ENCODE measurements at regions not wholly inside any gene's neighbourhood (a gene's known extent, or its start where the extent isn't known, plus 50 kb on each side); places are given as distances from the start of the nearest gene placed in this dataset.
"Not testable (repeated sequence)": the region's sequence is repeated elsewhere in the genome, so short reads cannot be mapped to it uniquely, and the experiment has no call there.

GRCh38 chr5:71821029-71821428 lies 102.0 kb downstream of the CARTPT start:
- Histone ChIP-seq H3K36me3 (ENCODE audit: low read depth) (no peaks in the 10 kb centered on the region), H3K4me1 (ENCODE audit: insufficient read depth) (no peaks in the 10 kb centered on the region), H3K79me2 (ENCODE audit: insufficient read depth) (no peaks in the 10 kb centered on the region), H4K20me1 (ENCODE audit: insufficient read depth) (no peaks in the 10 kb centered on the region), H3F3A (ENCODE audit: insufficient read depth) (no peaks in the 10 kb centered on the region), H3K4me2 (ENCODE audit: unreplicated experiment) (no peak overlapping the region), H3K9me2 (ENCODE audit: insufficient read depth) (no peaks in the 10 kb centered on the region), H3K9me3 (ENCODE audit: low read depth) (peaks cover 4% of the 10 kb centered on the region), H3K27ac (no peak overlapping the region), H3K4me3 (no peak overlapping the region), H3K27me3 (replicated peaks; ENCODE audit: insufficient read depth) (0 out of 2 replicates have a peak, but pooled peaks cover 4% of the 10 kb centered on the region), H3K9ac (no peak overlapping the region), H2AFZ (no peak overlapping the region)
- in situ Hi-C loops (cut with MboI) = no loop called here
- WGBS, 2 experiments (ENCODE audit: low coverage in 1 of 2, low lambda C conversion rate in 2 of 2, missing lambda C conversion rate in 2 of 2) = 75 to 84% methylated on average over 1 of the region's 1 CpG
- no peak for DNase-seq
- TF ChIP-seq EZH2phosphoT487 (IDR thresholded peaks at IDR 0.05; ENCODE audit: insufficient read depth, low read depth) = no peak
- no peak for TF ChIP-seq EZH2 (IDR thresholded peaks at IDR 0.05; ENCODE audit: insufficient read depth, poor library complexity, severe bottlenecking)

- H3K9ac ChIP-seq; H3K9me3 ChIP-seq (ENCODE audit: low read depth); H3K36me3 ChIP-seq (ENCODE audit: low read depth); H3K27ac ChIP-seq; DNase-seq; in situ Hi-C loops (cut with MboI); H3K4me2 ChIP-seq (ENCODE audit: unreplicated experiment); H4K20me1 ChIP-seq (ENCODE audit: insufficient read depth); H3K9me2 ChIP-seq (ENCODE audit: insufficient read depth); H3K4me1 ChIP-seq (ENCODE audit: insufficient read depth); H3K79me2 ChIP-seq (ENCODE audit: insufficient read depth); H3F3A ChIP-seq (ENCODE audit: insufficient read depth); H3K4me3 ChIP-seq; H3K27me3 ChIP-seq (replicated peaks; ENCODE audit: insufficient read depth); H2AFZ ChIP-seq: not testable (repeated sequence)
Observed at GRCh38 chr5:71822065-71822464, 103.0 kb downstream of the CARTPT start.

- 62 to 88% methylated on average over 1 of the region's 1 CpG for WGBS, 2 experiments (ENCODE audit: low coverage in 1 of 2, low lambda C conversion rate in 2 of 2, missing lambda C conversion rate in 2 of 2)
- no peaks in the 10 kb centered on the region for H3K36me3 ChIP-seq (ENCODE audit: low read depth)
- no peaks in the 10 kb centered on the region for H3K79me2 ChIP-seq (ENCODE audit: insufficient read depth)
- no peak overlapping the region for H3K9ac ChIP-seq
- H3F3A ChIP-seq (ENCODE audit: insufficient read depth) = peaks cover 17% of the 10 kb centered on the region
- no peaks in the 10 kb centered on the region for H3K27me3 ChIP-seq (replicated peaks; ENCODE audit: insufficient read depth)
- no peak overlapping the region for H3K27ac ChIP-seq
- TF ChIP-seq EZH2phosphoT487 (IDR thresholded peaks at IDR 0.05; ENCODE audit: insufficient read depth, low read depth) (no peak), EZH2 (IDR thresholded peaks at IDR 0.05; ENCODE audit: insufficient read depth, poor library complexity, severe bottlenecking) (no peak)
- H3K4me3 ChIP-seq = no peak overlapping the region
- peaks cover 14% of the 10 kb centered on the region for H3K4me1 ChIP-seq (ENCODE audit: insufficient read depth)
- H3K4me2 ChIP-seq (ENCODE audit: unreplicated experiment) = no peak overlapping the region
- no peak for DNase-seq
- H2AFZ ChIP-seq = no peak overlapping the region
- H3K9me3 ChIP-seq (ENCODE audit: low read depth) = peaks cover 8% of the 10 kb centered on the region
- no peaks in the 10 kb centered on the region for H3K9me2 ChIP-seq (ENCODE audit: insufficient read depth)
- H4K20me1 ChIP-seq (ENCODE audit: insufficient read depth) = no peaks in the 10 kb centered on the region
- in situ Hi-C loops (cut with MboI) = no loop called here
Observed at GRCh38 chr5:71825992-71826391, 106.9 kb downstream of the CARTPT start.

- Histone ChIP-seq H3K36me3 (ENCODE audit: low read depth) (no peaks in the 10 kb centered on the region), H3K9me3 (ENCODE audit: low read depth) (peaks cover 8% of the 10 kb centered on the region), H3K79me2 (ENCODE audit: insufficient read depth) (no peaks in the 10 kb centered on the region), H3K4me1 (ENCODE audit: insufficient read depth) (peaks cover 21% of the 10 kb centered on the region), H3K27ac (no peak overlapping the region; the same call in 1 of the 2 replicates), H3K4me2 (ENCODE audit: unreplicated experiment) (no peak overlapping the region), H3K27me3 (replicated peaks; ENCODE audit: insufficient read depth) (no peaks in the 10 kb centered on the region), H3K9me2 (ENCODE audit: insufficient read depth) (no peaks in the 10 kb centered on the region), H3K4me3 (no peak overlapping the region), H3K9ac (no peak overlapping the region), H4K20me1 (ENCODE audit: insufficient read depth) (no peaks in the 10 kb centered on the region), H2AFZ (no peak overlapping the region), H3F3A (ENCODE audit: insufficient read depth) (peaks cover 21% of the 10 kb centered on the region)
- peak; percentile 41 for DNase-seq
- 60 to 63% methylated on average over 2 of the region's 2 CpGs for WGBS, 2 experiments (ENCODE audit: low coverage in 1 of 2, low lambda C conversion rate in 2 of 2, missing lambda C conversion rate in 2 of 2)
- TF ChIP-seq EZH2phosphoT487 (IDR thresholded peaks at IDR 0.05; ENCODE audit: insufficient read depth, low read depth) (no peak), EZH2 (IDR thresholded peaks at IDR 0.05; ENCODE audit: insufficient read depth, poor library complexity, severe bottlenecking) (no peak)
- in situ Hi-C loops (cut with MboI) = no loop called here
Observed at GRCh38 chr5:71828291-71829040, 109.4 kb downstream of the CARTPT start.

- in situ Hi-C loops (cut with MboI) = no loop called here
- 97 to 98% methylated on average over 5 of the region's 5 CpGs for WGBS, 2 experiments (ENCODE audit: low coverage in 1 of 2, low lambda C conversion rate in 2 of 2, missing lambda C conversion rate in 2 of 2)
- H3K79me2 ChIP-seq (ENCODE audit: insufficient read depth) = no peaks in the 10 kb centered on the region
- no peak for TF ChIP-seq EZH2 (IDR thresholded peaks at IDR 0.05; ENCODE audit: insufficient read depth, poor library complexity, severe bottlenecking)
- TF ChIP-seq EZH2phosphoT487 (IDR thresholded peaks at IDR 0.05; ENCODE audit: insufficient read depth, low read depth) = no peak
- H3K9me2 ChIP-seq (ENCODE audit: insufficient read depth) = no peaks in the 10 kb centered on the region
- DNase-seq = no peak
- H3K4me1 ChIP-seq (ENCODE audit: insufficient read depth) = peaks cover 21% of the 10 kb centered on the region
- no peaks in the 10 kb centered on the region for H4K20me1 ChIP-seq (ENCODE audit: insufficient read depth)
- H3K9me3 ChIP-seq (ENCODE audit: low read depth) = peaks cover 8% of the 10 kb centered on the region
- H2AFZ ChIP-seq = no peak overlapping the region
- no peak overlapping the region for H3K4me3 ChIP-seq
- no peaks in the 10 kb centered on the region for H3K27me3 ChIP-seq (replicated peaks; ENCODE audit: insufficient read depth)
- H3K9ac ChIP-seq = no peak overlapping the region
- H3F3A ChIP-seq (ENCODE audit: insufficient read depth) = peaks cover 21% of the 10 kb centered on the region
- no peak overlapping the region for H3K4me2 ChIP-seq (ENCODE audit: unreplicated experiment)
- H3K36me3 ChIP-seq (ENCODE audit: low read depth) = no peaks in the 10 kb centered on the region
- no peak overlapping the region for H3K27ac ChIP-seq
Observed at GRCh38 chr5:71829206-71829605, 110.1 kb downstream of the CARTPT start.
